NCI-H146 treated with DMSO at 0.1 percent for 48 hours (cell line): ENCODE measurements at regions not wholly inside any gene's neighbourhood (a gene's known extent, or its start where the extent isn't known, plus 50 kb on each side); places are given as distances from the start of the nearest gene placed in this dataset.
"Not testable (repeated sequence)": the region's sequence is repeated elsewhere in the genome, so short reads cannot be mapped to it uniquely, and the experiment has no call there.

ENCODE experiments used
- DNase-seq: peaks from one replicate; lab custom pipeline; 2025; ENCODE audit not compliant: unreplicated experiment; lab: John Stamatoyannopoulos, UW

- not testable (repeated sequence) for DNase-seq
Observed at GRCh38 chr7:57740126-57740525, 290.1 kb downstream of the ZNF716 start.

GRCh38 chr7:57769131-57769530 is 319.2 kb downstream of the ZNF716 start:
- no peak for DNase-seq

- no peak for DNase-seq
Observed at GRCh38 chr7:57769958-57770357, 320.0 kb downstream of the ZNF716 start.

GRCh38 chr7:57772126-57772924 is 322.3 kb downstream of the ZNF716 start:
- no peak for DNase-seq

- no peak for DNase-seq
Observed at GRCh38 chr7:57774300-57774699, 324.3 kb downstream of the ZNF716 start.

GRCh38 chr7:57775396-57776088 is 325.6 kb downstream of the ZNF716 start:
- no peak for DNase-seq

- DNase-seq = not testable (repeated sequence)
Observed at GRCh38 chr7:57776136-57776856, 326.3 kb downstream of the ZNF716 start.

- DNase-seq = no peak
Observed at GRCh38 chr7:57789130-57789529, 339.2 kb downstream of the ZNF716 start.

GRCh38 chr7:57819491-57819981 is 369.6 kb downstream of the ZNF716 start:
- DNase-seq = no peak

GRCh38 chr7:57820477-57820876 is 370.5 kb downstream of the ZNF716 start:
- no peak for DNase-seq

- DNase-seq = no peak
Observed at GRCh38 chr7:57821438-57822382, 371.7 kb downstream of the ZNF716 start.

- not testable (repeated sequence) for DNase-seq
Observed at GRCh38 chr7:57826548-57826947, 376.6 kb downstream of the ZNF716 start.

GRCh38 chr7:57835161-57835560 is 385.2 kb downstream of the ZNF716 start:
- DNase-seq = not testable (repeated sequence)

- not testable (repeated sequence) for DNase-seq
Observed at GRCh38 chr7:57839152-57839551, 389.2 kb downstream of the ZNF716 start.

- DNase-seq = peak; percentile 6
Observed at GRCh38 chr7:57867884-57868701, 418.1 kb downstream of the ZNF716 start.

GRCh38 chr7:57868771-57869483 is 418.9 kb downstream of the ZNF716 start:
- DNase-seq = no peak
